ENCODE measurements at regions not wholly inside any gene's neighbourhood (a gene's known extent, or its start where the extent isn't known, plus 50 kb on each side); places are given as distances from the start of the nearest gene placed in this dataset.

GRCh38 chr18:78521744-78522143 lies 457.9 kb upstream of the SALL3 start:
- in situ Hi-C loops (cut with HindIII; ENCODE audit: low sequenced_read_pairs) = no loop called here
- no peak overlapping the region for H3K4me3 ChIP-seq (ENCODE audit: low read depth, low read length)
- no peak for DNase-seq (ENCODE audit: low read depth, low spot score)
- no peak for TF ChIP-seq CTCF (IDR thresholded peaks at IDR 0.05; ENCODE audit: low read depth, low read length)

GRCh38 chr18:78522507-78522906 lies 457.1 kb upstream of the SALL3 start:
- no peak for TF ChIP-seq CTCF (IDR thresholded peaks at IDR 0.05; ENCODE audit: low read depth, low read length)
- in situ Hi-C loops (cut with HindIII; ENCODE audit: low sequenced_read_pairs) = no loop called here

GRCh38 chr18:78523850-78524249 lies 455.8 kb upstream of the SALL3 start:
- no peak for DNase-seq (ENCODE audit: low read depth, low spot score)
- no peak overlapping the region for H3K4me3 ChIP-seq (ENCODE audit: low read depth, low read length)
- no peak for TF ChIP-seq CTCF (IDR thresholded peaks at IDR 0.05; ENCODE audit: low read depth, low read length)
- in situ Hi-C loops (cut with HindIII; ENCODE audit: low sequenced_read_pairs) = no loop called here

More at GRCh38 chr18:78522507-78522906, 457.1 kb upstream of the SALL3 start:
- DNase-seq (ENCODE audit: low read depth, low spot score) = no peak
- H3K4me3 ChIP-seq (ENCODE audit: low read depth, low read length) = no peak overlapping the region

DNA sequence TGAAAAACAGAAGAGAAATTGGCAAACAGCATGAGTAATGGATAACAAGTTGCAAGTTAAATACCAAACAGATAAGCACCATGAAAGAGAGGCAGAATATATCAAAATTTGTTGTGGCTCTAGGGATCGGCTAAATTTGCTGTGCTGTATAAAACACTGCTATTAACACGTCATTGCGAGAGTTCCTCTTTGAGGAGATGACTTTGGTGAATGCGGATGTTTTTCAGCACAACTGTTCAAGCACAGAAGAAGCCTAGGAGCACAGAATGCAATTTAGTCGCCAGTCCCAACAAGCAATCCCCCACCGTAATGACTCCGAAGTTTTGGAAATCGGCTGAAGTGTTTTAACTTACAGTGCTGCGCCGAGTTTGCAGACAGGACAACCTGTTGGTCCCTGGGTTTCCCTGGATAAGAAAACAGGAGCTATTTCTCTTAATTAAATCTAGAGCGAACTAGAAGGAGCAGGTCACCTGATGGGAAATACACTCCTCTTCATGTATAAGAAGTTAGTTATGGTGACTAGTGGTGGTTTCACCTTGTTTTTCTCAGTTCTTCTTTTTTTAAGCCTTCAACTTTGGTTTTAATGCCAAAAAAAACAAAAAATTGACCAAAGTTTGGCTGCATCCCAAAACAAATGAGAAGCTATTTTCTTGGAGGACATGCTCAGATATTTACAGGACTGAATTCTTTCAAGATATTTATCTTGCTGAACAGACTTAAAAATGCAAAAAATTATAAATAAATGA lies 454.1 kb upstream of the SALL3 start:
- no peak for TF ChIP-seq CTCF (IDR thresholded peaks at IDR 0.05; ENCODE audit: low read depth, low read length)
- H3K4me3 ChIP-seq (ENCODE audit: low read depth, low read length) = no peak overlapping the region
- in situ Hi-C loops (cut with HindIII; ENCODE audit: low sequenced_read_pairs) = no loop called here
- DNase-seq (ENCODE audit: low read depth, low spot score) = peak; percentile 13

- no peak for DNase-seq (ENCODE audit: low read depth, low spot score)
- no peak overlapping the region for H3K4me3 ChIP-seq (ENCODE audit: low read depth, low read length)
- TF ChIP-seq CTCF (IDR thresholded peaks at IDR 0.05; ENCODE audit: low read depth, low read length) = no peak
- in situ Hi-C loops (cut with HindIII; ENCODE audit: low sequenced_read_pairs) = no loop called here
Observed at GRCh38 chr18:78526275-78526674, 453.3 kb upstream of the SALL3 start.

GRCh38 chr18:78526923-78527711 lies 452.5 kb upstream of the SALL3 start:
- in situ Hi-C loops (cut with HindIII; ENCODE audit: low sequenced_read_pairs) = no loop called here
- TF ChIP-seq CTCF (IDR thresholded peaks at IDR 0.05; ENCODE audit: low read depth, low read length) = no peak
- DNase-seq (ENCODE audit: low read depth, low spot score) = no peak
- H3K4me3 ChIP-seq (ENCODE audit: low read depth, low read length) = no peak overlapping the region

All from astrocyte of the spinal cord (primary cell).